Lower leg skin (tissue), 3 donors: ENCODE measurements at regions not wholly inside any gene's neighbourhood (a gene's known extent, or its start where the extent isn't known, plus 50 kb on each side); places are given as distances from the start of the nearest gene placed in this dataset.

Source experiments
- CTCF ChIP-seq, 3 donors: fragments of 450-650 bp; IDR thresholded peaks; one replicate each; pipeline ENCODE4 v1.5.1; 2016; ENCODE audit warnings: antibody characterized with exemption in 3 of 3, mild to moderate bottlenecking in 3 of 3, moderate library complexity in 2 of 3
- POLR2A ChIP-seq, 2 donors: fragments of 450-650 bp; IDR thresholded peaks; one replicate each; pipeline ENCODE4 v1.6.1; 2016 to 2017; ENCODE audit warnings: antibody characterized with exemption in 2 of 2, mild to moderate bottlenecking in 1 of 2, moderate library complexity in 1 of 2

- TF ChIP-seq CTCF (IDR thresholded peaks at IDR 0.05): no peak
- no peak for TF ChIP-seq POLR2A (IDR thresholded peaks at IDR 0.05)
These were observed 73.7 kb upstream of the PTCHD4 start for GRCh38 chr6:48184648-48185047.
